Smooth muscle cell (in vitro differentiated cells): ENCODE measurements at regions not wholly inside any gene's neighbourhood (a gene's known extent, or its start where the extent isn't known, plus 50 kb on each side); places are given as distances from the start of the nearest gene placed in this dataset.

Experiments used
- DNase-seq: peaks from one replicate; lab custom pipeline; 2025; ENCODE audit not compliant: unreplicated experiment; lab: John Stamatoyannopoulos, UW
- H2AFZ ChIP-seq: fragments of 200-600 bp; sonication (generic); 2 replicates; pipeline ENCODE4 v1.6.0; 2016; ENCODE audit warnings: antibody characterized with exemption, low read depth, mild to moderate bottlenecking
- H3F3A ChIP-seq: fragments of 200-600 bp; sonication (generic); 2 replicates; pipeline ENCODE4 v1.6.0; 2017; ENCODE audit warnings: antibody characterized with exemption, low read depth
- H3K27ac ChIP-seq: fragments of 200-600 bp; sonication (generic); 2 replicates; pipeline ENCODE4 v1.5.1; 2016; ENCODE audit warnings: low read depth, mild to moderate bottlenecking
- H3K27me3 ChIP-seq: fragments of 200-600 bp; sonication (generic); 2 replicates; pipeline ENCODE4 v1.6.1; 2016; ENCODE audit warnings: low read depth, mild to moderate bottlenecking
- H3K36me3 ChIP-seq: fragments of 200-600 bp; sonication (generic); 2 replicates; pipeline ENCODE4 v1.5.1; 2016; ENCODE audit warnings: low read depth
- H3K4me1 ChIP-seq: fragments of 200-600 bp; sonication (generic); 2 replicates; pipeline ENCODE4 v1.5.1; 2016; ENCODE audit warnings: low read depth
- H3K4me2 ChIP-seq: fragments of 200-600 bp; sonication (generic); 2 replicates; pipeline ENCODE4 v1.6.0; 2016; ENCODE audit warnings: mild to moderate bottlenecking
- H3K4me3 ChIP-seq: fragments of 200-600 bp; sonication (generic); 2 replicates; pipeline ENCODE4 v1.5.1; 2016; ENCODE audit warnings: mild to moderate bottlenecking
- H3K79me2 ChIP-seq: fragments of 200-600 bp; sonication (generic); 2 replicates; pipeline ENCODE4 v1.6.0; 2016; ENCODE audit warnings: low read depth, mild to moderate bottlenecking
- H3K9ac ChIP-seq: fragments of 200-600 bp; sonication (generic); 2 replicates; pipeline ENCODE4 v1.6.0; 2016; ENCODE audit warnings: low read depth
- H3K9me3 ChIP-seq: fragments of 200-600 bp; sonication (generic); replicated peaks from 2 replicates; pipeline ENCODE4 v1.5.1; 2016; ENCODE audit warnings: low read depth
- H4K20me1 ChIP-seq: fragments of 200-600 bp; sonication (generic); 2 replicates; pipeline ENCODE4 v1.6.0; 2016; ENCODE audit warnings: low read depth
- WGBS: methylation state at CpG from one replicate; pipeline ENCODE4 v1.1.7; 2016; ENCODE audit warnings: low lambda C conversion rate; 5-methylcytosine and 5-hydroxymethylcytosine counted together
- TF ChIP-seq, protein P1 (sequence below): fragments of 200-600 bp; sonication (generic); IDR thresholded peaks from 2 replicates; pipeline ENCODE4 v1.5.1; 2017; ENCODE audit warnings: borderline replicate concordance, mild to moderate bottlenecking, antibody characterized with exemption; ENCODE audit not compliant: insufficient read depth, poor library complexity, severe bottlenecking

DNA sequence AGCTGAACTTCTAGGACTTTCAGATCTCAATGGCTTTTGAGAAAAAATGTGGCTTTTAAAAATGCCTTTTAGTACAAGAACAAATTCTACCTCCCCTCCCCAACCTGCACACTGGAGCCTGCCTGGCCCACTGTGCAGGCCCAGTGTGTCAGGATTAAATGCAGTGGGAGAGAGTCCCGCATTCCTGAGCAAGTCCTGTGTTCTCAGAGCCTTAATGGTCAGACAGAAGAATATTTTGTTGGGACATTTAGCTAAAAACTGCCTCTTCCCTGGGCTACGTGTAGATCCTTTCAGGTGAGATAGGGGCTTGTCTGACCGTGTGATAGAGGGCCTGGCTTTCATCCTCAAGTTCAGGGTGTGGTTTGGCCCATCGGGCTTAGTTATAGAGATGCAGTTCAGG lies 63.1 kb upstream of the ESRRB start:
- H3K9ac ChIP-seq, result no peak overlapping the region
- 40% methylated on average over 4 of the region's 4 CpGs for WGBS
- H2AFZ ChIP-seq, result no peak overlapping the region
- H3K4me2 ChIP-seq, result no peak overlapping the region
- H4K20me1 ChIP-seq, result no peaks in the 10 kb centered on the region
- no peaks in the 10 kb centered on the region for H3K9me3 ChIP-seq
- TF ChIP-seq, protein P1, sequence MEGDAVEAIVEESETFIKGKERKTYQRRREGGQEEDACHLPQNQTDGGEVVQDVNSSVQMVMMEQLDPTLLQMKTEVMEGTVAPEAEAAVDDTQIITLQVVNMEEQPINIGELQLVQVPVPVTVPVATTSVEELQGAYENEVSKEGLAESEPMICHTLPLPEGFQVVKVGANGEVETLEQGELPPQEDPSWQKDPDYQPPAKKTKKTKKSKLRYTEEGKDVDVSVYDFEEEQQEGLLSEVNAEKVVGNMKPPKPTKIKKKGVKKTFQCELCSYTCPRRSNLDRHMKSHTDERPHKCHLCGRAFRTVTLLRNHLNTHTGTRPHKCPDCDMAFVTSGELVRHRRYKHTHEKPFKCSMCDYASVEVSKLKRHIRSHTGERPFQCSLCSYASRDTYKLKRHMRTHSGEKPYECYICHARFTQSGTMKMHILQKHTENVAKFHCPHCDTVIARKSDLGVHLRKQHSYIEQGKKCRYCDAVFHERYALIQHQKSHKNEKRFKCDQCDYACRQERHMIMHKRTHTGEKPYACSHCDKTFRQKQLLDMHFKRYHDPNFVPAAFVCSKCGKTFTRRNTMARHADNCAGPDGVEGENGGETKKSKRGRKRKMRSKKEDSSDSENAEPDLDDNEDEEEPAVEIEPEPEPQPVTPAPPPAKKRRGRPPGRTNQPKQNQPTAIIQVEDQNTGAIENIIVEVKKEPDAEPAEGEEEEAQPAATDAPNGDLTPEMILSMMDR, result no peak
- peaks cover 32% of the 10 kb centered on the region for H3K4me1 ChIP-seq
- H3K27ac ChIP-seq, result no peak overlapping the region
- H3K36me3 ChIP-seq, result no peaks in the 10 kb centered on the region
- H3K79me2 ChIP-seq, result no peaks in the 10 kb centered on the region
- peaks cover 43% of the 10 kb centered on the region for H3K27me3 ChIP-seq
- DNase-seq, result no peak
- H3F3A ChIP-seq, result no peaks in the 10 kb centered on the region
- H3K4me3 ChIP-seq, result no peak overlapping the region

DNA sequence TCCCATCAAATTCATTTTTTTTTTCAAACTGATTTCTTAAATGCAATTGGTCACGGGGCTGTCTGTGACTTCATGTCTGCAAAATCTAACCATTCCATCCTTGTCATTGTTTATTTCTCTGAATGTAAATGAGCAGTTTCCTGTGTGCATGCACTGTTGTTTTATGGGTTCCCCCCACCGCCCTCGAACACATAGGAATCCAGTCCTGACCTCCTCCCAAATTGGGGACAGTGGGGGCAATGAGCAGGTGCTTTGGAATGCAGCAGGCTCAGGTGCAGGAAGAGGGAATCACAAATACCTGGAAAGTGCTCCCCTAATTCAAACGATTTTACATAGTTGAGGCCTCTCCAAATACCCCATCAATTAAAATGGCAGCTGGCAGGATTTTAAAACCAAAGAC lies 62.6 kb upstream of the ESRRB start:
- TF ChIP-seq, protein P1, result no peak
- no peaks in the 10 kb centered on the region for H3K79me2 ChIP-seq
- H3F3A ChIP-seq, result no peaks in the 10 kb centered on the region
- no peaks in the 10 kb centered on the region for H3K36me3 ChIP-seq
- H3K4me2 ChIP-seq, result no peak overlapping the region
- no peak overlapping the region for H2AFZ ChIP-seq
- H4K20me1 ChIP-seq, result no peaks in the 10 kb centered on the region
- DNase-seq, result no peak
- H3K9me3 ChIP-seq, result no peaks in the 10 kb centered on the region
- no peak overlapping the region for H3K27ac ChIP-seq
- H3K9ac ChIP-seq, result no peak overlapping the region
- peaks cover 43% of the 10 kb centered on the region for H3K27me3 ChIP-seq
- H3K4me1 ChIP-seq, result peaks cover 32% of the 10 kb centered on the region
- H3K4me3 ChIP-seq, result no peak overlapping the region
- WGBS, result 21% methylated on average over 4 of the region's 4 CpGs

DNA sequence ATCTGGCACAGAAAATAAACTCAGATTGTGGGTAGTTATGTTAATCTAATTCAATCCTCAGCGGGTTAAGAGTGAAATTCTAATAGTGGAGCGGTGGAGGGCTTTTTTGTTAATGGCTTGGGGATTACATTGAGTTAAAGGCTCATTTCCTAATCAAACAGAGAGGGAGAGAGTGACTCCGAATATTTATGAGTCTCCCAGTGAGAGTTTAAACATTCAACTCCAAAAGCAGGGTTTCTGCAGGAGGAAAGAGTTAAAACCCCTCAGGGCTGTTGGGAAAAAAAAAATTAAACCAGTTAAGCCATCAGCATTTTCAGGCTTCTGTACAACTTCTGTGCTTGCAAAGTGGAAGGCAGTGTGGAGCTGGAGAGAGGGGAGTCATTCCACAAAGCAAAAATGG lies 62.1 kb upstream of the ESRRB start:
- Histone ChIP-seq H3K79me2 (no peaks in the 10 kb centered on the region), H3K9me3 (no peaks in the 10 kb centered on the region), H3K4me3 (no peak overlapping the region), H4K20me1 (no peaks in the 10 kb centered on the region), H3K4me1 (peaks cover 32% of the 10 kb centered on the region), H3K36me3 (no peaks in the 10 kb centered on the region), H3K9ac (no peak overlapping the region), H3K27me3 (peaks cover 43% of the 10 kb centered on the region), H3K27ac (no peak overlapping the region), H3F3A (no peaks in the 10 kb centered on the region), H2AFZ (no peak overlapping the region), H3K4me2 (peak overlapping the region; percentile 40)
- TF ChIP-seq, protein P1, result no peak
- WGBS, result 10% methylated on average over 3 of the region's 3 CpGs
- no peak for DNase-seq

DNA sequence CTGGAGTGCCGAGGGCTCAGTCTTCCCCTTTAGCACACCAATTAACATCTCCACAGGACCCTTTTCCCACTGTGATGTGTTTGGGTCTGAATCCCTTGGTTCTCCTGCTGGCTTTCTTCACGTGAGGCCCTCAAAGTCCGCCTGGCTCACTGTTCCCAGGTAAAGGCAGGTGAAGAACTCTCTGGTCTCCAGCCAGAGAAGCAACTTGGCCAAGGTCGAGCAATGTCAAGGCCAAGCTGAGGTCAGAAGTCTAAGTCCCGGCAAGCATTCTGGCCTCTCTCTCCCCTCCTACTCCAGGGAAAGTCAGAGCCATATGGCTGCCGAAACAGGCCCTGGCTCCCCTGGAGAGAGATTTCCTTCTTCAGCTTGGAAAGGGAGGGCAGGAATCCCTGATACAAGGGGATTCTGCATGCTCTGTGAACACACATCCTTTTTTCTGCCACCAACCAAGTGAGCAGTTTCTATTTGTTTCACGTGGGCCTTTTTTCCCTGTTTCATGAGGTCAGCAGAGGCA lies 61.4 kb upstream of the ESRRB start:
- H3K4me3 ChIP-seq, result no peak overlapping the region
- H4K20me1 ChIP-seq, result no peaks in the 10 kb centered on the region
- no peaks in the 10 kb centered on the region for H3K36me3 ChIP-seq
- peaks cover 32% of the 10 kb centered on the region for H3K4me1 ChIP-seq
- 52% methylated on average over 7 of the region's 7 CpGs for WGBS
- no peaks in the 10 kb centered on the region for H3K79me2 ChIP-seq
- H3K4me2 ChIP-seq, result no peak overlapping the region
- no peak overlapping the region for H3K9ac ChIP-seq
- H3F3A ChIP-seq, result no peaks in the 10 kb centered on the region
- TF ChIP-seq, protein P1, result no peak
- no peak overlapping the region for H3K27ac ChIP-seq
- peaks cover 39% of the 10 kb centered on the region for H3K27me3 ChIP-seq
- no peak overlapping the region for H2AFZ ChIP-seq
- DNase-seq, result no peak
- H3K9me3 ChIP-seq, result no peaks in the 10 kb centered on the region
